Smooth muscle cell of the brain vasculature (primary cell): ENCODE measurements at regions not wholly inside any gene's neighbourhood (a gene's known extent, or its start where the extent isn't known, plus 50 kb on each side); places are given as distances from the start of the nearest gene placed in this dataset.

Experiments
- DNase-seq: peaks from one replicate; pipeline ENCODE4 v3.0.0-alpha.2; 2012; ENCODE audit warnings: low read depth, low spot score

DNA sequence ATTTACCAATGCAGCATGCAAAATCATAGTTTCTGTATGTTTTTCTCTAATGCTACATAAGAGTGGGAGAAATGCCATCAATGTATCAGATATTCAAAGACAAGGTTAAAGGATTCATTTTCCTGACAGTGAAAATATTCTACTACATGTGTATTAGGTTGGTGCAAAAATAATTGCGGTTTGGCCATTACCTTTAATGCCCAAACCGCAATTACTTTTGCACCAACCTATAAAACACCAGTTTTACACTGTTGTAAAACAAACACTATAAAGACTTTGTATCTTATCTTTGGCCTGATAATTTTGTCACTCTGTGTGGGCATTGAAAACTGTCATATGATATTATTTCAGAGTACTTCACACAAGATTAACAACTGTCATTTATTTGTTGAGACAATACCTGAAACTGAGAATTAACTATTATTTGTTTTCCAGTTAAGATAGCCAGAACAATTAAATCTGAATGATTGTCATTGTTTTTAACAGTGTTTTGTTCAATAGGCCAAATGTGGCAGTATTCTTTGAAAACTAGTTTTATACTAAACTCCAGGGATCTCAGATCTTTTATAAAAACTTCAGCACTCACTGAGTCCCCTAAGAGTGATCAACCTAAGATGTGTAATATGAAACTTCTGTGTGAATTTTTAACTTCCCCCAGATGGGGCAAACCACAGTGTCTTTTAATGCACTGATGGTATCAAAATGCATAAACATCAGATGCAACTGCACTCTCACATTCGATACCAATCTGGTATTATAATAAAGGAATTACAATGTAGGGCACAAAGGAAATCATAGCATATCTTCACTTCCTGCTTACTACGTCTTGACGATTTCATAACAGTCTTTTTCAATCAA is 53.8 kb upstream of the FBN2 start:
- DNase-seq, result no peak

DNA sequence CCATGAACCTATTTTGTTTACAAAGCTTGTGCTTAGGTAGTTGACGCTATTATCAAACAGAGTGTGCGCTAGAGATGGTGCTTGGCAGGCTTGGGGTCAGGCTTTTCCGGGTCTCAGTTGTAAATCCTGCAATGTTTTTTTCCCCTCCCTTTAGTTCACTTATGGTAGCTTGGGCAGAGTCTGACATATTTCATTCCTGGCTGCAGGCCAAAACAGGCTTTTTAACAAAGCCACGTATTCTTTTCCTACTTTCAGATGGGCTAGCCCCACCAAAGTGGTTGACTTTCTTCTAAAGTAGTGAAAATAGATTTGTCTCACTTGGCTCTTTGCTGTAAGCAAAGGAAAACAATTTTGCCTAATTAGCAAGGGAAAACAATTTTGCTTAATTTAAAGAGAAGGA is 58.0 kb upstream of the FBN2 start:
- DNase-seq, result no peak

DNA sequence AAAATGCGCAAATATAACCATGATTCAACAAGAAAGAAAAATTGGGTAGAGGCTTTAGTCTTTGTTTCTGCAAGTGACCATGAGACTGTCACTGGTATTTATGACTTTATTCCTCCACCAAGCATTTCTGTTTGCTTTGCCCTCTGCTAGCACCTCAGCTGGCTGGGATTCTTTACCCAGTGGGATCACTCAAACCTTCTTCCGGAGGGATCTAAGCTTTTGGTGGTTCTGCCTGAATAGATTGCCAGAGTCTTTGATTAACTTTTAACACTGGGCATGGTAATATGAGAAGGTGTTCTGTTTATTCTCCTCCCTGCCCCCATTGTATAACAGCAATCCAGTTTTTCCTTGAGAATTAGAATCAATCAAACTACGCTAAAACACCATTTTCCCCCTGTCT is 59.1 kb upstream of the FBN2 start:
- DNase-seq, result no peak

DNA sequence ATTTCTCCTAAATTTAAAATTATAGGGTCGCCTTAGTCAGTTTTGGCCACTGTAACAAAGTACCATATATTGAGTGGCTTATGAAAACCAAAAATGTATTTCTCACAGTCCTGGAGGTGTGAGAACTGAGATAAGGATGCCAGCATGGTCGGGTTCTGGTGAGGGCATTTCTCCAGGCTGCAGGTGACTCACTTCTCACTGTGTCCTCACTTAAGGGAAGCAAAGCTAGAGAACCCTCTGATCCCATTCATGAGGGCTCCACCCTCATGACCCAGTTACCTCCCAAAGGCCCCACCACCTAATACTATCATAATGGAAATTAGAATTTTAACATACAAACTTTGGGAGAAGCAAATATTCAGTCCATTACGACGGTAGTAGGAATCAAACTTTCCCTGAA is 75.1 kb upstream of the FBN2 start:
- DNase-seq, result no peak

DNA sequence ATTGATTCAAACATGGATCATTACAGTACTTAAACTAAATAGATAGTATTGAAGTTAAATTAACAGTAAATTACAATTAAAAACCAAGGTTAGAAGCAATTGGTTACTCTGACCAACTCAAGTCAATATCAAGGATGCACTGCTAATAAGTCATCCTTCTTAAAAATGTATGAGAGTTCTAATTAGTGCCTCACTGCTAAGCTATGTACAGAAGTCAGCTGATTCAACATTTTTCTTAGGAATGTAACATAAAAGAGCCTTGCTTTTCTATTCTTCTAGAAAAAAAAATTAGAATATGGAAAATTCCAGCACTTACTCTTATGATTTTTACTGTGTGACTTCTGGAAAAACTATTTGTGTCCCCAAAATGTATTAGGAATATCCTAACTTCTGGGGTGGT is 75.7 kb upstream of the FBN2 start:
- no peak for DNase-seq

DNA sequence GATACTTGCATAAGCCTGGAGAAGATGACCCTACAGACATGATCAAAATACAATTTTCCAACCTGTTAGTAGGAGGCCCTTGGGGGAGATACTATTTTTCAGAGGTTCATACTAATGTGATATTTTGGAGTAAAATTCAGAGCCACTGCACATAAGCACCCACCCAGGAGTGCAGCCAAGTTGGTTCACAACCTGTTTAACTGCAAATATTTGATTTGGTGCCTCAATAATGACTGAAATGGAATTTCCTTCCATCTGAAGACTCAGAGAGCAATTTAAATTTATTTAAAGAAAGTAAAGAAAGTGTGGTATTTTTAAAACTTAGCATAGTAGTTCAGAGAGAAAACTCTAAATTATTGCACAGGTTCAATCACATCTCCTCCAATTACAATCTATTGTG is 77.5 kb upstream of the FBN2 start:
- DNase-seq, result no peak

DNA sequence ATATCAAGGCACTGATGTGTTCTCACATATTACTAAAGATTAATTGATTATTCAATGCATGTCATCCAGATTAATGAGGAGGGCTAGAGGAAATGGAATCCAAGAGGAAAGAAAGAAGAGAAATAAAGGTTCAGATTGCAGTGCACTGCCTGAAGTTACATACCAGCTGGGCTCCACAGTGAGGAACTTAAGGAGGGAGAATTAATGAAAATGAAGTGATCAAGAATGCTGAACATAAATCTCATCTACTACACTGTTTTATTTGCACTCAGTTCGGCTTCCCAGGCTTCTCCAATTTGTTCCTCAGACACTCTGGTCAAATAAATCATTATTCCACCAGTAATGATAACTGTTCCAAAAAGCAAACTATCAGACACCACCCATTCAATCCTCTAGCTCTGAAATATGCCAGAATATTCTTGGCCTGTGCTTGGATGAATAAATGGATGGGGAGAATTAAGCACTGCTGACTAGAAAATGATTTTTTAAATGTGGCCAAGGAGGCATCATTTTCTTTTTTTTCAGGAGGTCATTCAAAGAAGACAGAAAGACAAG is 88.6 kb upstream of the FBN2 start:
- DNase-seq, result no peak

DNA sequence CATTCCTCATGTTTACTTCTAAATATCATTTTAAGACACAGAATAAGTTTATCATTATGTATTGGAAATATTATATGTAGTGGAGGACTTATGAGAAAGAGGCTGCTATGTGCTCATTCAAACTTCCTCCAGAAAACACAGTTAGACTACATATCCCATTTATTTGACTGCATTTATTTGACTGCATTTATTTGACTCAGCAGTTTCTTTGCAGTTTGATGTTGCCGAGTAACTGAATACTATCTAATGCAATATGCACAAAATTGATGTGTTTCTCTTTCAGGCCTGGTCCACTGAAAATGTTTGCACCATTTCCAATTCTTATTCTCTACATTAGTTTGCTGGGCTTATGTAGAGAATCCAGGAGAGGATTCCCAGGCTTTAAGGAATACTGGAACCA is 89.9 kb upstream of the FBN2 start:
- no peak for DNase-seq

DNA sequence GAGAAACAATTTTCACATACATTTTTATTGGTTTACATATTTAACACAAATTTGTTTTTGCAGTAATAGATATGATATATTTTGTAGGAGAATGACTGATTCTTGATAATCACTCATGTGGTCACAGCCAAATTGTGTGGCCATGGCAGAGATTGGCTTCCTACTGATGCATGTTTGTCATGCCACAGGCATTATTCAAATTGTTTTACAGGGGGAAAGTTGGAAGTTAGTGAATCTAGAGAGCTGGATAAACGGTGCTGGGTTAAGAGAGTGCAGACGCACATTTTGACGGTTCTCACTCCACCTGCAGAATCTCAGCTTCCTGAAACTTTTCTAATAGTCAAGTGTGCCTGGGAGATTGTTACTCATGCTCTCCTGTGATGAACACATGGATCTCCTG is 91.1 kb upstream of the FBN2 start:
- no peak for DNase-seq

DNA sequence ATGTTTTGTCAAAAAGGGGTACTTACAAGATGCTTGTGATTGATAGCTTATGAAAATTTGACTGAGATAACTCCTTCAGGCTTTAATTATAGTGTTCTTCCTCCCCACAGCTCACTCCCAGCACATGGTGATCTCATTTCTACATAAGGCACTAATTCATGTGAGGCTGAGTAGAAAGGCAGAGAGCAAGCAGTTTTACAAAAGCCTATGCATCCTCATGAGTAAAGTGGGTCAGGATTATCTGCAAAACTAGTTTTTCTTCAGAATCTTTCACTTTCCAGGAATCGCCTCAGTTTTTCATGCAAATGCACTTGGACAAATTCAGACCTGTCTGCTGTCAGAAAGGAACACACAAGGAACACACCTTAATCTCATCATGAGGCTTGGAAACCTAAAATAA is 92.1 kb upstream of the FBN2 start:
- no peak for DNase-seq

DNA sequence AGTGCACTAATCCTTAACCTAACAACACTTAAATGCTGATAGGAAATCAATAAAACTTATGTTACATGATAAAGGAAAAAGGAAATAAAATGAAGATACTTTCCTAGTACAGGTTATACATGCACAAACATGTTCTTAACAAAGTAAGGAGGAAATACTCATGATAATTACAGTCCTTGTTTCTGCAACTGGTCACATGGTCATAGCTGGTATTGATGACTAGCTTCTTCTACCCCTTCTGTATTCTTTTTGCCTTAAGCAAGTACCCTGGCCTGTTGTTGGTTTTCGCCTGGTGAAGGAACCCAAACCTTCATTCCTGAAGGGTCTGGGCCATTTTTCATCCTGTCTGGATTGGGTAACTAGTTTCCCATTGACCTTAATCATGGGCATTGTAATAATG is 93.7 kb upstream of the FBN2 start:
- no peak for DNase-seq

DNA sequence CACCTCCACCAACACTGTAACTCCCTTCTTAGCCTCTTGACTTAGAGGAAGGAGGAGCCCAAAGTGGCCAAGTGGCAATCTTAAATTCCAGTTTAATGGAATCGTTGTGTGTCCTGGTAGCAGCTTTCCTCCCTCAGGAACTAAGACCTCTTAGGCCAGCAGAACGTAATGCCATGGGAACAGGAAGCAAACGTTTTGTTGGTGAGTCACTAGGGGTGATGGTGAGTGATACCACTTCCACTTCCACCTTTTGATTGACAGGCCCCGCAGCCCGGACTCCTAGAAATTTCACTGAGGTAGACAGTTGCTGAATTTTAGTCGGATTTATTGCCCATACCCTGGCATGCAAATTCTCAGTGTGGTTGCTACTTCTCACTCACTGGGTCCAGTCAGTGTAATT is 94.2 kb upstream of the FBN2 start:
- no peak for DNase-seq

DNA sequence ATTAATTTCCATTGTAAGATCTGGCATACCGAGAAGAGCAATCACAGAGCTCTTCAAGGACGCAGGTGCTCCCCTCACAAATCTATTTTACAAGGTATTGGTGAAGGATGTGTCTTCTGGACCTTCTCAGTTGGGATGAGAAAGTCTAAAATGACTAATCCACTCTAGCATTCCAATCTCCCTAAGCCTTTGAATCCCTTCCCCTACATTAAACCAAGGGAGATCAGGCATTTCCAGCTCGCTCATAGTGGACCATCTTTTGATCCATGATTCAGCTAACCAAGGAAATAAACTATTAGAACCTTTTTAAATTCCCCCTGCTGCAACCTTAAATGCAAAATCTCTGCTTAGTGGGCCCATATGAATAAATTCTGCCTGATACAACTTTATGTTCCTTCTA is 95.9 kb upstream of the FBN2 start:
- DNase-seq, result no peak

DNA sequence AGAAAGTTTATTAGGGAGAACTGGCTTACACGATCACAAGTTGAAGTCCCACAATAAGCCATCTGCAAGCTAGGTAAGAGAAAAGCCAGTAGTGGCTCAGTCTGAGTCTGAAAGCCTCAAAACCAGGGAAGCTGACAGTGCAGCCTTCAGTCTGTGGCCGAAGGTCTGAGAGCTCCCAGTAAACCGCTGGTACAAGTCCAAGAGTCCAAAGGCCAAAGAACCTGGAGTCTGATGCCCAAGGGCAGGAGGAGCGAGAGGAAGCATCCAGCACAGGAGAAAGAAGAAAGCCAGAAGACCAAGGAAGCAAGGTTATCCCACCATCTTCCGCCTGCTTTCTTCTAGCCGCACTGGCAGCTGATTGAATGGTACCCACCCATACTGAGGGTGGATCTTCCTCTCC is 97.3 kb upstream of the FBN2 start:
- DNase-seq, result no peak

DNA sequence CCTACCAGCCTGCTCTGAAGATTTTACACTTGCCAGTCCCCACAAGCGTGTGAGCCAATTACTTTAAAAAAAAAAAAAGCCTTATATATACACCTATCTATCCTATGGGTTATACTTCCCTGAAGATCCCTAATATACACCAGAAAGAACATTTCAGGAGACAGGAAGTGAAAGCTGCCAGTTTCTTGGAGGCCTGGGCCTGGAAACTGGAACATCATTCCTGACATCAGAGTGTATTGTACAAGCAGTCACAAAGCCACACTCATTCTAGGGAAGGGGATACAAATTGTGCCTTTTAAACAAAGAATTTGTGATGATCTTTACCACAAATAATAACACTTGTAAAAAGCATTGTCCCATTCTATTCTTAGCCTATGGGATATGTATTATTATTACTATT is 98.3 kb upstream of the FBN2 start:
- DNase-seq, result no peak

DNA sequence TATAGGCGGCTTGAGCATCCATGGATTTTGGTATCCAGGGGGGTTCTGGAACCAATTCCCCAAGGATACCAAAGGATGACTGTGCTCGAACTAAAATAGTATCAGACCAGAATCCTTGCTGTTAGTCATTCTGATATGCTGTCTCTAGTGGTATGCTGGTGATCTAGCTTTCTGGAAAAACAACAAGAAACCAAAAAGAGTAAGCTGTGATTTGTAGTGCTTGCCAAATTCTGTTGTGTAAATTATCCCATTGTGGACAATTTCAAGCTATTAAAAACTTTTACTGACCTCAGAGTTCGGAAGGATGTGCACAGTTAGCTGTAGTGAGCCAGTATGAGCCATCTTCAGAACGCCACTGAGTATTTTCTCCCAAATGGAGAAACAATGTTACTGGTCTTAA is 99.0 kb upstream of the FBN2 start:
- peak; percentile 28 for DNase-seq

DNA sequence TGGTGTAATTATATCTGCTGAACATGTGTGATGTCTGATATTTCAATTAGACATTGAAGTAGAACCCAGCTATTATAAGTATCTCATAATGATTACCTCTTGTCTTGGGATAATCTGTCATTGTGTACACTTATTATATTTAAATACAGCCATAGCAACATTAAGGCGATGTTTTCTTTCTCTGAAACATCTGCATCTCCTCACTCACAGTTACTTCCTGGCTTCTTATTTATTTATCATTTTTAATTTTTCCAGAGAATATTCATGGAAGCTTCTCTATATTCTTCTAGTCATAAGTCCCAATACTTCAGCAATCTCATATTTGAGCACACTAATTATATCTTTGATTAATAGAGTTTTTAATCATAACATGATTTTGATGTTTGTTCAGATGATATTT is 103.8 kb upstream of the FBN2 start:
- no peak for DNase-seq

DNA sequence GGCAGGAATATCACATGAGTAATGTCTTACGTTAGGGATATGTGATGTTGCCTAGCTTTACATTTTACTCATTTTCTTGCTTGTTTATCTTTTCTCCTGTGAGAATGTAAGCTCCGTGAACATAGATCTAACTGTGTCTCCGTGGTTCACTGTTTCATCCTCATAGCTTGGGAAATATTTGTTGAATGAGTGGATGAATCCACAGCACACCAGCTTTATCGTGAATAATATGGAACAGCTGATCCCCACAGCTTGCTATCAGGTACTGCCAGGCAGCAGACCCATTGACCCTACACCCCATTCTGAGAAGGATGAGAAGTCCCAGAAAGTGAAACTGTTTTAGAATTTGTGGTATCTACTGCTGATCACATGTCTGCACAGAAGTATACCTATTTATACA is 106.8 kb upstream of the FBN2 start:
- DNase-seq, result no peak

DNA sequence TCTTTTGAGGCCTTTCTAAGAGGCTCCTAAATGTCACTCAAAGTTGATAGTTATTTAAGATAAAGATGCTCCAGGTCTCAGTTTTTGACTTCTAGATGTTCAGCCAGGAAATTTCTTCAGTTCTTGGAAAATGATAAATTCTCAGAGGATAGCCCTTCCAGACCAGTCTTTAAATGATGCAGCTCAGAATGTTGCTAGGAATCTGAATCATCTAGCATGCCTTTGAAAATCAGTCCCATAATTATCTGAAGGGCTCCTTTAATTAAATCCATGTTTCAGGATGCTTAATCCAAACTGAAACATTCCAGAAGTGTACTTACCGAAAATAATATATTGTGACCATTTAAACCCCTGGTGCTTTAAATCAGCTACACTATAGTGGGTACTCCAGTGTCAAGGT is 107.5 kb upstream of the FBN2 start:
- no peak for DNase-seq

DNA sequence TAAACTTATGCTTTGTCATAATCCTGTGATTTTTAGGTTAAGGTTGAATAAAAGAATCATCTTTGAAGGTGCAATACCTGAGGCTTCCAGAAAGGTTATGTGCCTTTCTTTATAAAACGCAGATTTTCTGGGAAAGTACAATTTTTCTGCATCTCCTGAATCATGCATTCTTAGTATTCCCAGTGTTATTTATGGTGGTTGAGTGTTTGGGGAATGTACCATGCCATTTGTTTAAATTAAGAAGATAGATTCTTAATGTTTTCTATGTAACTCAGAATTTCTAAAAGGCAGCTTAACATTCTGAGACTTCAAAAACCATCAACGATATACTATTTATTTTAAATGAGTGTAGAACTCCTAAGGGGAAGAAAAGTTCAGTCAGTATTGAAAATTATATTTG is 108.1 kb upstream of the FBN2 start:
- DNase-seq, result no peak

DNA sequence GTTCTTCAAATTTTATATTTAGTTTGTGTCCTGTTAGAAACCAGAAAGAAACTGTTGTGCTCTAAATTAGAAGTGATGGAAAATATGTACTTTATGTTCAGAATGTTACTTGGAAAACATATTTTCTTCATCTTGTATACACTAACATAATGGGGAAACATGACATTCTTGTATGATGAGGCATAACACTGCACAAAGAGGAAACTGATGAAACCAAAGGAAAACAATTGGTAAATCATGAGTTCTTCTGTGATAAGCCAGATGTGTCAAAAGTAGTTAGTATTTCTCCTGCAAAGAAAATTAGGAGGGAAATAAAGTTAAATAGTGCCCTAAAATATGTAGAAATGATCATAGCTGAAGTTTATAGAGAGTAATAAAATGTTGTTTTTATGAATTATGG is 111.1 kb upstream of the FBN2 start:
- no peak for DNase-seq

DNA sequence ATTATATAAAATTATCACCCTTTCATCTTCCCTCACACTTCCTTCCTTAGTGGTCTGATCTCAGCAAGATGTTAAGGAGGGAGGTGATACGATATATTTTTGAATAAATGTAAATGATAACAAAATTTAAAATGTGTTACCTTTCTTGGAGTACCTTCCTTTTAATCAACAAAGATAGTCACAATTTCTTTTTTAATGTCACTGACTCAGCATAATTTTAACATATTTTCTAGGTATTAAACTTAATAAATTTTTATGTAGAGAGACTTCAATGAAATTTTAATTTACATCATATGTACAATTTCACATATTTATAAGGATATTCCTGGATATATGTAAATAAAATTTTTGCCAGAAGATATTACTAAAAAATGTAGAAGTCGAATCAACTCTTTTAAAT is 125.0 kb upstream of the FBN2 start:
- DNase-seq, result no peak

DNA sequence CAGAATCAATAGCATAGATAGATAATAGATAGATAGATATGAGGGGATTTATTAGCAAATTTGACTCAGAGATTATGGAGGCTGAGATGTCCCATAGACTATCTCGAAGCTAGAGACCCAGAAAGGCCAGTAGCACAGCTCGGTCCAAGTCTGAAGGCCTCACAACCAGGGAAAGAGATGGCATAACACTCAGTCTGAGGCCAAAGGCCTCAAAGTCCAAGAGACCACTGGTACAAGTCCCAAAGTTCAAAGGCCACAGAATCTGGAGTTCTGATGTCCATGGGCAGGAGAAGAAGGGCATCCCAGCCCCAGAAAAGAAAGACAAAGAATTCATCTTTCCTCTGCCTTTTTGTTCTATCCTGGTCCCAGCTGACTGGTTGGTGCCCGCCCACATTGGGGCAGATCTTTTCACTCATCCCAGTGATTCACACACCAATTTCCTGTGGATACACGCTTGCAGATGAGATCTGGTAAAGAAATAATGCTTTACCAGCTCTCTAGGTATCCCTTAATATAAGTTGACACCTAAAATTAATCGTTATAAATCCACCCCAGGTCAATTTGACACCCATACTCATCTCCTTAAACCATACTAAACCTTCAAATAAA is 127.8 kb upstream of the FBN2 start:
- DNase-seq, result no peak
